SKM-1 treated with dmso at 0.1 percent for 144 hours (cell line): ENCODE measurements at regions not wholly inside any gene's neighbourhood (a gene's known extent, or its start where the extent isn't known, plus 50 kb on each side); places are given as distances from the start of the nearest gene placed in this dataset.

ENCODE experiments used
- DNase-seq: peaks from one replicate; lab custom pipeline; 2025; ENCODE audit not compliant: unreplicated experiment; lab: John Stamatoyannopoulos, UW

DNA sequence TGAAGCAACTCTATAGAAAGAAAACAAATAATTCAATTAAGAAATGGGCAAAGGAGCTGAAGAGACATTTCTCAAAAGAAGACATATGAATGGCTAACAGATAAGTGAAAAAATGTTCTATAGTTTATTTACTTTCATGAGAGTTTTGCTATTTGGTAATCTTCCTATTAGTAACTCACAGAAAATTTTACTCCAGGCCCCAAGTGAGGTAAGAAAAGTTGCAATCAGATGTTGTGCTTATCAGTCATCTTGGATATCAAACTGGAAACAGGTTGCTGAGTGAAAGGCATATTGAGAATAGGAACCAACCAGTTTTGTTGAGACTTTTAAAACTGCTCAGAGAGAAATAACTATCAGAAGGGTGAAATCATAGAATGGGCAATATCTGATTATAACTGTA is 1179.0 kb upstream of the ACVR2A start:
- no peak for DNase-seq

DNA sequence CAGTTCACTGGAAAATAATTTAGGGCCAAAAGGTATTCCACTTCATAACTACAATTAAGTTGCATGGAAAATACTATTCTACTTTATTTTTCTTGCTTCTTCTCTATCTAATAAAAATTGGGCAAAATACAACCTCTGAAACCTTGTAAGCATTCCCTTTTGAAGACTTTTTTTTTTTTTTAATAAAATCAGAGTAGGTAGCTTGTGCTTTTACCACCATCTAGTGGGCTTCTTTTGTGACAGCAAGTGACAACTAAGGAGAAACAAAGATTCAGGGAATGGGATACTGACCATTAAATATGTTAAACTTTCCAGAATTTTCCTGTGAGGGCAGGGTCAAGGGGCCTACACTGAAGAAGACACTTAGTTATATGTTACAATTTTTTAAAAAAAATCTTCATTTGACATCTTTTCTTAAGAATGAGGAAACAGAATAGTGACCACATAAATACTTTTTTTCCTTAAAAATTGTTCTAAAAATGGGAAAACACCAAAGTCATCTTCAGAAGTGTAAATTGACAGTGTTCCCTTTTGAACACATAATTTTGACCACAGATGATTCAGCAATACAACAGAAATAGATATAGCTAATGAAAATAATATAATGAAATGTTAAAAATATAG is 1183.2 kb upstream of the ACVR2A start:
- peak; percentile 24 for DNase-seq

DNA sequence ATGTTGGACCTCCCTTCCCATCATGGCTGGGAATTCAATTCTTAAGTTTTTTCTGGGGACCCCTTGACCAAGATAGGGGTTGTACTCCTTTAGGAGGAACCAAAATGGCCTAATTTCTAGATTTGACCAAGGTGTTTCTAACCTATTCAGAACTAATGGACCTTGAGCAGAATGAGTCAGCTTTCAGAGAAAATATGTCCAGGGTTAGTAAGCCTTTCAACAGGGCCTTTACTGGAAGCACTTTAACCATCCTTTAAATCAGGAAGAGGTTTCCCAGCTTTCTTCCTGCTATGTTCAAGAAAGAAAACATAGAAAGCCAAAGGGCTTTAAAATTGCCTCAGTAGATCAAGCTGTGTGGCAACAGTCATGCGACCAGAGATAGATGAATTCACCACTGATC is 1184.9 kb upstream of the ACVR2A start:
- no peak for DNase-seq

DNA sequence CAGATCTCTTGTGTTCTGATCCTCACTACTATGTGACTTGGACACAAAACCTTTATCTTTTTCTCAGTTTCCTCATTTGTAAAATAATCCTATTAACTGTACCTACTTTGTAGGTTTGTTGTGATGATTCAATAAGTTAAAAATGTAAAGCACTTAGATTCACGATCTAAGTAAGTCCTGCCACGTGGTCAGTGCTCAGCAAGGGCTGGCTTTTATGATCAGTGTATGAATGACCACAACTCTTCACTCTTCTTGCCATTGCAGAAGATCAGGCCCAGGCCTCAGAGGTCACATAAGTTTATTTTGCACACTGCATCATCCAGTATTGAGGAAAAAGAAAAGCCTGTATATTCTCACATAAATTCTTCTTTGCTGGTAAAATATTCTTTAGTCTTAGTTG is 1192.5 kb upstream of the ACVR2A start:
- DNase-seq = no peak

DNA sequence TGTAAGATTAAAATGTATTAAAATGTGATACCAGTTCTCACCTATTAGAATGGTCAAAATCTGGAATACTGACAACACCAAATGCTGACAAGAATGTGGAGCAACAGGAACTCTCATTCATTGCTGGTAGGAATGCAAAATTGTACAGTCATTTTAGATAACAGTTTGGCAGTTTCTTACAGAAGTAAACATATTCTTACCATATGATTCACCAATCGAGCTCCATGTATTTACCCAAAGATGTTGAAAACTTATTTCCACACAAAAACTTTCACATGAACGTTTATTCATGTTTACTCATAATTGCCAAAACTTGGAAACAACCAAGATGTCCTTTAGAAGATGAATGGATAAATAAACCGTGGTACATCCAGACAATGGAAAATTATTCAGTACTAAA is 1193.5 kb upstream of the ACVR2A start:
- no peak for DNase-seq

DNA sequence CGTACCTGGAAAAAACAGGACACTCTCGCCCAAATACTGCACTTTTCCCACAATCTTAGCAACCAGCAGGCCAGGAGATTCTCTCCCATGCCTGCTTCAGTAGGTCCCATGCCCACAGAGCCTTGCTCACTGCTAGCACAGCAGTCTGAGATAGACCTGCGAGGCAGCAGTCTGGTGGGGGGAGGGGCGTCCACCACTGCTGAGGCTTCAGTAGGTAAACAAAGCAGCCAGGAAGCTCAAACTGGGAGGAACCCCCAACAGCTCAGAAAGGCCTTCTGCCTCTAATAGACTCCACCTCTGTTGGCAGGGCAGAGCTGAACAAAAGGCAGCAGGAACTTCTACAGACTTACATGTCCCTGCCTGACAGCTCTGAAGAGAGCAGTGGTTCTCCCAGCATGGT is 1202.8 kb upstream of the ACVR2A start:
- DNase-seq = no peak

DNA sequence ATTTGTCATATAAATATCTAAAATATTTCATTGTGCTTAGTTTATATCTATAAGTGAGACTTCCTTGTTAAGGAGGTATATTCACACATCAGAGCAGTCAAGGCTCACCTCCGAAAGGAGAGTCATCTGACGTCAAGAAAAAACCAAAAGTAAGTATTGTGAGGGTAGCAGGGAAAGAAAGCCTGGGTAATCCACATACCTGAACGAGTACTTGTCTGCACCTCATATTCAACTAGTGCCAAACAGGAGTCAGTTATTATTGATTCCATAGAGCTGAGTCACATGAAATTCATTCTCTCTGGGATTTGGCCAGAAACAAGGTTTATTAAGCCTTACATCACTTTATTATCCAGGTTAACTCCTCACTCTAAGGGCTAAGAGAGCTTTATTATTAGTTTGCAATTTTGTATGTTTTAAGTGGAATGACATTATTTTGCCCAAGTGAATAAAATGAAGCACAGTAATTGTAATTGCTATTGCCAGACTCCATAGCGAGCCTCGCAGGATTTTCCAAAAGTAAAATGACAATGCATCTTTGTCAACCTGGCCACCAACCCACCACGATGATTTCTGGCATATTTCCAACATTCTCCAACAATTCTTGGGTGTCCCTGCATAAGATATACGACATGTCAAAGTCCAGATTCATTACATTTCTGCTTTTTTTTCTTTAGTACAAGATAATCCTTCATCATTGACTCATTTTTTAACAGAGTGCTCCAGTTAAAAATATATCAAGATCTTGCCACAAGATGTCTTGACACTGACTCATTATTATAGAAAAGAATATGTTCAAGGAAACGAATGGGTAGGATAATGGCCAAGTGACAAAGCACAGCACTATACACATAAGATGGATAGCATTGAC is 1210.4 kb upstream of the ACVR2A start:
- no peak for DNase-seq

DNA sequence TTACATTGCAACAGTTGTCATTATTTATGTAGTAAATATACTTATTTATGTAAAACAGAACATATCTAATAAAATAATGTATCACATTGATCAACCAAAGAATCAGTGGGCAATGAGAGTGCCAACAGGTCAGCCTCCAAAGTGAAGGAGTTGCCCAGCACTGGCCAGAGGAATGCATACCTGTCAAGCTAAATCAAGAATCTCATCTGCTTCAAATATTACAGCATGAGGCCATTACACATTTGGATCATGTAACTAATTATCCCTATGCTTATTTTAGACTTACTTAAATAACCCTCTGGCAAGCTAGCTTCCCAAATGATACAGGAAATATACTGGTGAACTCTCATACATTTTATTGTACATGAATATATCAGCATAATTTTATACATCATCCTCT is 1211.7 kb upstream of the ACVR2A start:
- no peak for DNase-seq

DNA sequence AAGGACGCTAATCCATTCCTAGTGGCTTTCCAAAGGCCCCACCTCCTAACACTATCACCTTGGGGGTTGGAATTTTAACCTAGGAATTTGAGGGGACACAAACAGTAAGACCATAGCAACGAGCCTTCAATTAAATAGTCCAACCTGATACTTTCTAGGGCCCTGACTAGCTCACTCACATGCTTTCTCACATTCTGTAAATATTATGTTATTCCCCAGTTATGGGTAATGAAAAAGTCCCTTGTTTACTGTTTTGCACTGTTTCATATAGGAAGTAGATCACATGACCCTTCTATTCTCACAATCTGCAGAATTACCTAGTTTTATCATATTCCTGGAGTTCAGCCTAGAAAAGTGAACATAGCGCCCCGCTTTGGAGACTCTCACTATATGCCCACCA is 1212.1 kb upstream of the ACVR2A start:
- DNase-seq = no peak

DNA sequence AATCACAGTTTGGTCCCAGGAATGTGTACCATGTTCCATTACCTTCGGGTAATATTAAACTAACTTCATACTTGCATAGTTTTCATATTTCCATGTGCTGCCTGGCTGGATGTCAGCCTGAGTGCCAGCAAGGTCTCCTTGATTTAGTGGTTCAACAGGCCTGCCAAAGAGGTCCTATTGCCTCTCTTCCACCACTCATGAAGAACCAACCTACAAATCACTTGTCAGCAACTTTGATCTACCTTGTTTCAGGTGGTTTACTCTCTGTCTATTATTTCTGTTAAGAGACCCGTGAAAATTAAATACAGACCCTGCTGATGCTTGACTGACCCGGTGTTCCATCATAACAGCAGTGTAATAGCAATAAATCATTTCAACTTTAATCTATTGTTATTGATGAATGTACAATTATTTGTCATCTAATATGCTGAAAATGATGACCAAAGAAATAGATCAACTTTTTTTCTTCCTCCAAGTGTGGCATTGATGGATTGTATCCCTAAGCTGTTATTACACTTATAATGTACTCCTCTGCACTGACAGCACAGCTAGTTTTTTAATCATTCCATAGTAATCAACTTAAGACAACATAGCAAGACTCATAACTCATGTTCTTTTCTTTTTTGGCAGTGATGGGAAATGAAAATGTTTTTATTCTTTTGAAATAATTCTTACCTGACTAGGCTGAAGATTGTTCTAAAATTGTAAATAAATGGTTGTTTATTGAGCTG is 1220.2 kb upstream of the ACVR2A start:
- no peak for DNase-seq

DNA sequence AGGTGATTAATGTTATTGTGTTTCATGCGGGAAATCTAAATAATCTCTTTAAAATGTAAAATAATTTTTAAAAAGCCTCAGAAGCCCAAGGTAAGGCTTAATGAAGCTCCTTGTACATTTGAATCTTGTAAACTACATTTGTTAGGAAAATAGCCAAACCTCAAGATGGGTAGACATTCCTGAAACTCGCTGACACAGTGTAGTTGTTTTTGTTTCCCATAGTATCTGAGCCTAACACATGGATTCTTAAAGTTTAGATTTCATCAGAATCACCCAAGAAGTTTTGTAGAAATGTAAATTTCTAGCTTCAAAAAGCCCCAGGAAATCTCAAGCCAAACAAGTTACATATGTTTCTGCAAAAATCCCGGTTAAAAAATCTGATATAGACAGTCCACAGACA is 1221.1 kb upstream of the ACVR2A start:
- no peak for DNase-seq

DNA sequence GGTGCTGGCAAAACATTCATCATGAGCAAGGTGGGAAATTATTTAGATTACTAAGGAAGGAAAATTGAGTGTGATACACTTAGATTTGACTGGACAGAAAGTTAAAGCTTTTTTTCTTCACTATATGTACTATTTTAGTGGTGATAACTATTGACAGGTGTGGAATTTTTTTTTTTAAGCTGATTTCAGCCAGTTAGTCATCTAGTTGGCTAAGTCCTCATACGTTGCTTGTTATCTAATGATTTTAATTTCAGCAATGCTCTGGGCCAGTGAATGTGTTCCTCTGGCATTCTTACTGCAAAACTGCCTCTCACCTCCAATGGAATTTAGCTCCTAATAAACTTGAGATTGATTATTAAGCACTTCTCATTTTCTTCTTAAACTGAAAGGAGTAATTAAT is 1223.2 kb upstream of the ACVR2A start:
- DNase-seq = no peak

DNA sequence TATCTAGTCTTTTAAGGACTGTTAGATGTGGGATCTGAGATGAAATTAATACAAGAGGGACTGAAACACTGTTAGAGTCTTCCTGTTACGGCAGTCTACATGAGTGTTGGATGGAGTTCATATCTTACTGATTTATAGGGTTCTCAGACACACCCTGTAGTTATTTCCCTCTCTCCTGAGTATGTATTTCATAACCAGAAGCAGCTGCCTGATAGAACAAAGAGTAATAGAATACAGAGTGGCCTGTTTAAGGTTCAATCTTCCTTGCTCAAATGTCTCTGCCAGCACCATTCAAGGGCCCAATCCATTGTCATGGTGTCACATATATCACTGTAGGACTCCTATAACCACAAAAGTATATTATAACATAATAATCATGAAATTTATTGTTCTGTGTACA is 1229.1 kb upstream of the ACVR2A start:
- DNase-seq = no peak

DNA sequence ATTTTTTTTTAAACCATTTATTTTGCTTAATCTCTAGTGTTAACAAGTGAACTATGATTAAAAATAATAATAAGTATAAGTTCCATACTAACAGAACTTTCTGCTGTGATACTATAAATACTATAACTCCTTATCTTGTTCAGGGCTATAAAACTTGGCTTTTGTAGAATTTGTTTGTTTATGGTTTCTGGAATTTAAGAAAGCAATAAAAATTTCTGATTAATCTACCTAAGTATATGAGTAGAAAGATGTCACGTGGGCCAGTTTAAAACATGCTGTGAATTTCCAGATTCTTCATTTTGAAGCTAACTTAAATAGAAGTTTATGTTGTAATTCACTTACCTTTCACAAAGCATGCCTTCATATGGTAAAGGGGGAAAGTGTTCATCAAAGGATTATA is 1236.3 kb upstream of the ACVR2A start:
- DNase-seq = no peak

DNA sequence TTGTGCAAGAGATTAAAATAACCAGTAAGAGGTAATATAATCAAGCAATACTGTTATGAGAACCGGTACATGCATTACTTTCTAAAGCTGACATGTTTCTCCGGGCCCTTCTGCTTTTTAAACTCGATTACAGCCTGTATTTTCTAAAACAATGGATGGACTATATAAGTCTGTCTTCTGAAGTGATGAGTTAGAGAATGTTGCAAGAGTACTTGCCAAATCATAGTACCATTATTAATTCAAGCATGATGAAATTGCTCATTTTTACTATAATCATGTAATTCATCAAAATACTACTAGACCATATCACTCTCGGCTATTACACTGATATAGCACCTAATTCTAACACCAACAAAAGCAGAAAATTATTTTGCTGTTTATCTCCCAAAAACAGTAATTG is 1240.3 kb upstream of the ACVR2A start:
- DNase-seq = no peak

DNA sequence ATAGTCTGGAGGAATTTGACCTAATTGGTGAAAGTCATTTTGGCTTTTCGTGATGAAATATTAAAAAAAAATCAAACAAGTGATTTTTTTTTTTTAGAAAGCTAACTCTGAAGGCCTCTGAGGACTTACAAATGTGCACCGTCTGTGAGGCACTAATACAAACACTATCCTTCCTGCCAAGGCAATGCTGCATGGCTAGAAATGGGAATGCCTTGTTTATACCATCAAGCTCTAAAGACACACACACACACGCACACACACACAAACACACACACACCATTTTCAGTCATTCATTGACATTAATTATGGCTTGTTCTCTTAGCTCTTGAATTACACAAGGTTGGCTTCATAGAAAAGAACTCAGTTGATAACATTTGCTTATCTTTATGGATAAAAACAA is 1242.0 kb upstream of the ACVR2A start:
- no peak for DNase-seq

DNA sequence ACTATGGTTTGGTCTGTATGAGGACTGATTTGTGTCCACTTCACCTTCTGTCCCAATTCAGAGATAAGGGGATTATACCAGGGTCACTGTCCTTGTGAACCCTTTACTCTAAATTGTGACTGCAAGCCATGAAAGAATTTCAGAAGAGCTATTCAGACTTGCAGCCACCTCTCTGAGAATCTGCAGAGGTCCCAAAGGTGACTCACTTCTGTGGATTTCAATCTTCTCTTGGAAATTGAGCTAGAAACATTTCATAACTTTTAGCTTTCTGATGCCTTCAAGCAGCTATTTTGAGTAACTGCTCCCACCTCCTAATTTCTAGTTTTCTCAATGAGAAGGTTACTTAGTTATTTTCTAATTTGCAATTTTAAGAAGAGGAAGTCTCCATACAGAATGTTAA is 1242.4 kb upstream of the ACVR2A start:
- DNase-seq = no peak

DNA sequence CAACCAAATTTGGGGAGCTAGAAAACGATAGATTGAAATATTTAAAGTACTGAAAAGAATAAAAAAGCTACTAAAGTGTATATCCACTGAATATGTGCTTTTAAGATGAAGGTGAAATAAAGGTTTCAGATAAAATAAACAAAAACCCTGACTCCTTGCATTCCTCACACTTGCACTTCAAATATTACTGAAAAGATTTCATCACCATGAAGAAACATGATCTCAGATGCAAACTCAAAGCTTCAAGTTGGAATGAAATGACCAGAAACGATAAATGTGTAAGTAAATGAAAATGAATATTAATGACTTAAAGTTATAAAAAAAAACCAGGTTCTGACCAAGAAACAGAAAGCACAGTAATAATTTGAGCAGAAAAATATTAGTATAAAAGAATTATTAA is 1246.0 kb upstream of the ACVR2A start:
- no peak for DNase-seq

DNA sequence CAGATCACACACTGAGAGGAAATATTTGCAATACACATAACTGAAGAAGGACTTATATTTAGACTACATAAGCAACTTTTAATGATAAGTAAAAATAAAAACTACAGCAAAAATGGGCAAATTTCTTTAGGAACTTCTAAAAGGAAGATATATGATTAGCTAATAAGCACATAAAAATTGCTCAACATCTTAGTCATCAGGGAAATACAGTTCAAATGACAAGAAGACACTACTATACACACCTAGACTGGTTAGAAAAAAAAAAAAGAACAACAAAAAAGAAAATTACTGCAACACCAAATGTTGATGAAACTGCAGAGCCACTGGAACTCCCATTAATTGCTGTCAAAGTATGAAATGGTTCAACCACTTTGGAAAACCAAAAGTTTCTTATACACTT is 1247.5 kb upstream of the ACVR2A start:
- no peak for DNase-seq

DNA sequence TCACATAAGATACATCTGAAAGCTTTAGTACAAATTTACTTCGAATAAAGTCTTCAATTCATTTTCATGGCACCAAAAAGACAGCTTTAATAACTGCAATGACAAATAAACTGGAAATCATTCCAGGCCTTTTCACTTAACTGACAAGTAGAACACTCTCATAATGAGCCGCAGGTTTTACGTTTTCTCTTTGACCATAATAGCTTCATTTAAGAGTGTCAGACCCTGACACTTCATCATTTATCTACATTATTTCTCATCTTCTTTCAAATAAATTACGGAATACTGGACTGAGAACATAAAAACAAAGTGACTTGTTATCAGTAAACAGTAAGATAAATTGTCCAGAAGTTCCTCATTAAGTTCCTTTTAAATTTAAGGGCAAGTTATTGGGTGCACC is 1252.9 kb upstream of the ACVR2A start:
- DNase-seq = no peak

DNA sequence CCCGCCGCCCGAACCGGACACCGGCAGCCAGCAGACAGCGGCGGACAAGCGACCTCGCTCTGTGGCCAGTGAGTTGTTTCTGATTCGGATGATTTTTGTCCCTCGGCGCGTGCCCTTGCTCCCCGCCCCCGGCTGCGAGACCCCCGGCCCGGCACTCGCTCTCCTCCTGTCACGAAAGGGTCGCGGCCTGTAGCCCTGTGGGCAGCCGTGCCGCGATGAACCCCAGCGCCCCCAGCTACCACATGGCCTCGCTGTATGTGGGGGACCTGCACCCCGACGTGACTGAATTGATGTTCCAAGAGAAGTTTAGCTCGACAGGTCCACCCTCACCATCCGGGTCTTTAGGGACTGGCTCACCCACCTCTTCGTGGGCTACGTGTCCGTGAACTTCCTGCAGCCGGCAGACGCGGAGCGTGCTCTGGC is 1257.5 kb upstream of the ACVR2A start:
- no peak for DNase-seq

DNA sequence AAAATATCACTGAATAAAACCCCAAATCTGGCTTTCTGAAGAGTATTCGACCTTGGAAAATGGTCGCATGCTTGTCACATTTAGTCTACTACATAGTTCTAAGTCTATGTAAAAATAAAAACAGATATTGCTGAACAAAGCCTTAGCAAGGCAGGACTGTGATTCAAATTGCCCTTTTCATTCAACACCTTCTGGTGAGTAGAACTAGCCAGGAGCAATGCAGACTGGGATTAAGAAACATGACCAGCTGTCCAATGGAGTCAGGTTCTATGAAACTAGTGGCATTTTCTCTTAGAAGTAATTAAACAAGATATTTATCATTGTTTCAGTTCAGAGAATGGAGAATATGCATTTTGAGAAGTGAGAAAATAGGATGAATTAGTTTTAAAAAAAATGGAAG is 1260.5 kb upstream of the ACVR2A start:
- no peak for DNase-seq
